ENCODE measurements at regions not wholly inside any gene's neighbourhood (a gene's known extent, or its start where the extent isn't known, plus 50 kb on each side); places are given as distances from the start of the nearest gene placed in this dataset.

DNA sequence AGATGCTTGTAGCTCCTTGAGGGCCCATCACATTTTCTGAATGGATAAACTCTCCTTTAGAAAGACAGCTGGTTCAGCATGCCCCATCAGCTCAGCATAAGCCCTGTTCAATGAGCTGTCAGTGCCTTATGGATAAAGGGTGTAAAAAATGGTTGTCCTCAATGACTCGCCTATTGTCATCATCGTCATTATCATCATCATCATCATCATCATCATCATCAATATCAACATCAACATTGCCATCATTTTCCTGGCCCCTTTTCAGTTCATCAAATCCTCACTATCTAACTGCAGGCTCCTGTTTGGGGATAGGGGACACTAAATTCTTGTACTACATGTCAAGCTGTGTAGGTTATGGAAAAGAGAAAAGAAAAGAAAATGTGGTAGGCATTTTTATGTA lies 310.7 kb upstream of the MTNR1B start:
- Histone ChIP-seq H3K56ac (replicated peaks; ENCODE audit: insufficient read length, low read depth, low read length) (no peak overlapping the region), H3K9ac (replicated peaks in 1 of 4; ENCODE audit: extremely low read depth in 1 of 4, low read depth in 3 of 4, low read length in 3 of 4) (no peak overlapping the region), H3K4ac (replicated peaks; ENCODE audit: insufficient read length, low read depth, low read length) (no peak overlapping the region), H4K5ac (ENCODE audit: insufficient read length, low read depth, low read length) (no peak overlapping the region), H4K20me1 (replicated peaks in 1 of 2; ENCODE audit: control insufficient read depth in 1 of 2, insufficient read depth in 2 of 2, low read length in 2 of 2) (no peaks in the 10 kb centered on the region), H4K91ac (replicated peaks; ENCODE audit: insufficient read length, low read length) (no peak overlapping the region), H3K79me1 (ENCODE audit: low read depth, low read length) (no peaks in the 10 kb centered on the region), H3K36me3 (ENCODE audit: control insufficient read depth in 2 of 4, insufficient read depth in 4 of 4, low read length in 3 of 4) (no peaks in the 10 kb centered on the region), H2BK5ac (ENCODE audit: low read depth, low read length) (no peak overlapping the region), H3K9me3 (ENCODE audit: insufficient read depth in 2 of 2, low read depth in 1 of 2, low read length in 1 of 2) (no peaks in the 10 kb centered on the region), H2BK20ac (ENCODE audit: low read length) (no peak overlapping the region), H3K4me1 (replicated peaks in 1 of 4; ENCODE audit: control insufficient read depth in 3 of 4, insufficient read depth in 4 of 4, low read length in 3 of 4) (0 out of 7 replicates have a peak, but pooled peaks cover 0 to 3% (median 0%) of the 10 kb centered on the region in 4 experiments), H2AK5ac (ENCODE audit: low read depth, low read length) (no peak overlapping the region), H3K4me2 (ENCODE audit: insufficient read depth in 1 of 2, low read depth in 2 of 2, low read length in 2 of 2) (no peak overlapping the region), H3K18ac (ENCODE audit: extremely low read depth, low read length) (no peak overlapping the region), H4K8ac (ENCODE audit: extremely low read depth, insufficient read depth, low read length) (no peak overlapping the region), H3K4me3 (ENCODE audit: extremely low read depth in 1 of 4, insufficient read depth in 2 of 4, low read depth in 3 of 4, low read length in 4 of 4) (no peak overlapping the region), H3K23me2 (ENCODE audit: low read depth, low read length) (no peaks in the 10 kb centered on the region), H3K14ac (ENCODE audit: insufficient read length) (no peak overlapping the region), H3K27me3 (replicated peaks in 1 of 4; ENCODE audit: control insufficient read depth in 3 of 4, extremely low read depth in 1 of 4, insufficient read depth in 3 of 4, low read length in 3 of 4) (no peaks in the 10 kb centered on the region), H2BK120ac (replicated peaks; ENCODE audit: low read depth, low read length) (no peak overlapping the region), H2BK15ac (ENCODE audit: low read length) (no peak overlapping the region), H3K27ac (ENCODE audit: low read depth, low read length) (no peak overlapping the region), H2BK12ac (ENCODE audit: low read depth, low read length) (no peak overlapping the region), H3K79me2 (ENCODE audit: control insufficient read depth in 1 of 2, insufficient read depth in 2 of 2, low read length in 2 of 2) (no peaks in the 10 kb centered on the region), H2AFZ (ENCODE audit: low read length) (no peak overlapping the region), H3K23ac (ENCODE audit: insufficient read length) (no peak overlapping the region)
- WGBS, 2 experiments (ENCODE audit: extremely low coverage in 1 of 2, insufficient coverage in 1 of 2, insufficient read length in 1 of 2, insufficient replicate concordance in 2 of 2, low coverage in 1 of 2, low lambda C conversion rate in 2 of 2, missing lambda C conversion rate in 1 of 2), result 89% methylated on average over 2 of the region's 2 CpGs; no CpG with 5 or more reads in 1 of the 2 experiments
- ChIA-PET POLR2A (ENCODE audit: partially characterized antibody) (no interaction called here), CTCF (ENCODE audit: partially characterized antibody) (interaction anchor here (1.3 to 1.4 kb wide), 2 partner anchors 10 to 318 kb away, joined by 3 read pairs; no protein-coding TSS in a partner anchor)
- DNase-seq (ENCODE audit: low read depth in 1 of 2, low spot score in 2 of 2) (no peak), FAIRE-seq (no peak)
- TF ChIP-seq JUND (IDR thresholded peaks at IDR 0.05; ENCODE audit: low read length), result no peak
- TF ChIP-seq TAF1 (IDR thresholded peaks at IDR 0.05; ENCODE audit: low read depth, low read length), result no peak
- TF ChIP-seq, protein P1, sequence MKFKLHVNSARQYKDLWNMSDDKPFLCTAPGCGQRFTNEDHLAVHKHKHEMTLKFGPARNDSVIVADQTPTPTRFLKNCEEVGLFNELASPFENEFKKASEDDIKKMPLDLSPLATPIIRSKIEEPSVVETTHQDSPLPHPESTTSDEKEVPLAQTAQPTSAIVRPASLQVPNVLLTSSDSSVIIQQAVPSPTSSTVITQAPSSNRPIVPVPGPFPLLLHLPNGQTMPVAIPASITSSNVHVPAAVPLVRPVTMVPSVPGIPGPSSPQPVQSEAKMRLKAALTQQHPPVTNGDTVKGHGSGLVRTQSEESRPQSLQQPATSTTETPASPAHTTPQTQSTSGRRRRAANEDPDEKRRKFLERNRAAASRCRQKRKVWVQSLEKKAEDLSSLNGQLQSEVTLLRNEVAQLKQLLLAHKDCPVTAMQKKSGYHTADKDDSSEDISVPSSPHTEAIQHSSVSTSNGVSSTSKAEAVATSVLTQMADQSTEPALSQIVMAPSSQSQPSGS (IDR thresholded peaks at IDR 0.05; ENCODE audit: low read length), result no peak
- TF ChIP-seq CBX8 (IDR thresholded peaks at IDR 0.05; ENCODE audit: borderline replicate concordance, low read depth, low read length), result no peak
- no peak for TF ChIP-seq CHD1 (IDR thresholded peaks at IDR 0.05; ENCODE audit: low read depth, low read length)
- no peak for TF ChIP-seq MAFK (IDR thresholded peaks at IDR 0.05; ENCODE audit: low read depth, low read length)
- TF ChIP-seq CREB1 (IDR thresholded peaks at IDR 0.05), result no peak
- no peak for TF ChIP-seq GTF2F1 (IDR thresholded peaks at IDR 0.05; ENCODE audit: borderline replicate concordance, low read depth, low read length)
- no peak for TF ChIP-seq KDM4A (IDR thresholded peaks at IDR 0.05; ENCODE audit: low read depth, low read length, severe bottlenecking)
- no peak for TF ChIP-seq CEBPB (IDR thresholded peaks at IDR 0.05; ENCODE audit: low read depth, low read length)
- no peak for TF ChIP-seq TCF12 (IDR thresholded peaks at IDR 0.05; ENCODE audit: low read depth, low read length)
- no peak for TF ChIP-seq SAP30 (IDR thresholded peaks at IDR 0.05; ENCODE audit: insufficient read depth, insufficient replicate concordance, low read length)
- TF ChIP-seq, protein P2, sequence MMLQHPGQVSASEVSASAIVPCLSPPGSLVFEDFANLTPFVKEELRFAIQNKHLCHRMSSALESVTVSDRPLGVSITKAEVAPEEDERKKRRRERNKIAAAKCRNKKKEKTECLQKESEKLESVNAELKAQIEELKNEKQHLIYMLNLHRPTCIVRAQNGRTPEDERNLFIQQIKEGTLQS (IDR thresholded peaks at IDR 0.05; ENCODE audit: insufficient read depth, low read depth, low read length), result no peak
- no peak for TF ChIP-seq BRCA1 (IDR thresholded peaks at IDR 0.05; ENCODE audit: low read depth, low read length)
